Smooth muscle cell (in vitro differentiated cells): ENCODE measurements at regions not wholly inside any gene's neighbourhood (a gene's known extent, or its start where the extent isn't known, plus 50 kb on each side); places are given as distances from the start of the nearest gene placed in this dataset.

Experiments used
- DNase-seq: peaks from one replicate; lab custom pipeline; 2025; ENCODE audit not compliant: unreplicated experiment; lab: John Stamatoyannopoulos, UW
- H2AFZ ChIP-seq: fragments of 200-600 bp; sonication (generic); 2 replicates; pipeline ENCODE4 v1.6.0; 2016; ENCODE audit warnings: antibody characterized with exemption, low read depth, mild to moderate bottlenecking
- H3F3A ChIP-seq: fragments of 200-600 bp; sonication (generic); 2 replicates; pipeline ENCODE4 v1.6.0; 2017; ENCODE audit warnings: antibody characterized with exemption, low read depth
- H3K27ac ChIP-seq: fragments of 200-600 bp; sonication (generic); 2 replicates; pipeline ENCODE4 v1.5.1; 2016; ENCODE audit warnings: low read depth, mild to moderate bottlenecking
- H3K27me3 ChIP-seq: fragments of 200-600 bp; sonication (generic); 2 replicates; pipeline ENCODE4 v1.6.1; 2016; ENCODE audit warnings: low read depth, mild to moderate bottlenecking
- H3K36me3 ChIP-seq: fragments of 200-600 bp; sonication (generic); 2 replicates; pipeline ENCODE4 v1.5.1; 2016; ENCODE audit warnings: low read depth
- H3K4me1 ChIP-seq: fragments of 200-600 bp; sonication (generic); 2 replicates; pipeline ENCODE4 v1.5.1; 2016; ENCODE audit warnings: low read depth
- H3K4me2 ChIP-seq: fragments of 200-600 bp; sonication (generic); 2 replicates; pipeline ENCODE4 v1.6.0; 2016; ENCODE audit warnings: mild to moderate bottlenecking
- H3K4me3 ChIP-seq: fragments of 200-600 bp; sonication (generic); 2 replicates; pipeline ENCODE4 v1.5.1; 2016; ENCODE audit warnings: mild to moderate bottlenecking
- H3K79me2 ChIP-seq: fragments of 200-600 bp; sonication (generic); 2 replicates; pipeline ENCODE4 v1.6.0; 2016; ENCODE audit warnings: low read depth, mild to moderate bottlenecking
- H3K9ac ChIP-seq: fragments of 200-600 bp; sonication (generic); 2 replicates; pipeline ENCODE4 v1.6.0; 2016; ENCODE audit warnings: low read depth
- H3K9me3 ChIP-seq: fragments of 200-600 bp; sonication (generic); replicated peaks from 2 replicates; pipeline ENCODE4 v1.5.1; 2016; ENCODE audit warnings: low read depth
- H4K20me1 ChIP-seq: fragments of 200-600 bp; sonication (generic); 2 replicates; pipeline ENCODE4 v1.6.0; 2016; ENCODE audit warnings: low read depth
- CTCF ChIP-seq: fragments of 200-600 bp; sonication (generic); IDR thresholded peaks from 2 replicates; pipeline ENCODE4 v1.5.1; 2017; ENCODE audit warnings: borderline replicate concordance, mild to moderate bottlenecking, antibody characterized with exemption; ENCODE audit not compliant: insufficient read depth, poor library complexity, severe bottlenecking
- WGBS: methylation state at CpG from one replicate; pipeline ENCODE4 v1.1.7; 2016; ENCODE audit warnings: low lambda C conversion rate; 5-methylcytosine and 5-hydroxymethylcytosine counted together

- H3F3A ChIP-seq: no peaks in the 10 kb centered on the region
- H3K27ac ChIP-seq: no peak overlapping the region
- no peak overlapping the region for H3K4me2 ChIP-seq
- no peak for DNase-seq
- H3K27me3 ChIP-seq: no peaks in the 10 kb centered on the region
- H3K9me3 ChIP-seq: no peaks in the 10 kb centered on the region
- no peak overlapping the region for H2AFZ ChIP-seq
- no peak for TF ChIP-seq CTCF
- no peaks in the 10 kb centered on the region for H3K4me1 ChIP-seq
- no peaks in the 10 kb centered on the region for H4K20me1 ChIP-seq
- H3K36me3 ChIP-seq: no peaks in the 10 kb centered on the region
- H3K9ac ChIP-seq: no peak overlapping the region
- H3K4me3 ChIP-seq: no peak overlapping the region
- H3K79me2 ChIP-seq: no peaks in the 10 kb centered on the region
- 46% methylated on average over 2 of the region's 2 CpGs for WGBS
Observed at GRCh38 chr18:2089396-2089795, 481.9 kb downstream of the METTL4 start.

- Histone ChIP-seq H3K4me2 (no peak overlapping the region), H3K36me3 (no peaks in the 10 kb centered on the region), H2AFZ (no peak overlapping the region), H3K4me3 (no peak overlapping the region), H3K27ac (no peak overlapping the region), H3F3A (no peaks in the 10 kb centered on the region), H3K9me3 (no peaks in the 10 kb centered on the region), H3K27me3 (no peaks in the 10 kb centered on the region), H3K9ac (no peak overlapping the region), H3K4me1 (no peaks in the 10 kb centered on the region), H3K79me2 (no peaks in the 10 kb centered on the region), H4K20me1 (no peaks in the 10 kb centered on the region)
- no peak for TF ChIP-seq CTCF
- DNase-seq: no peak
- WGBS: 60% methylated on average over 3 of the region's 3 CpGs
Observed at GRCh38 chr18:2091937-2092336, 479.4 kb downstream of the METTL4 start.

GRCh38 chr18:2096551-2096950, 474.8 kb downstream of the METTL4 start:
- no peak overlapping the region for H3K27ac ChIP-seq
- H3K4me2 ChIP-seq: no peak overlapping the region
- 79% methylated on average over 2 of the region's 2 CpGs for WGBS
- no peaks in the 10 kb centered on the region for H3K79me2 ChIP-seq
- H3K9ac ChIP-seq: no peak overlapping the region
- no peak overlapping the region for H2AFZ ChIP-seq
- H3K9me3 ChIP-seq: no peaks in the 10 kb centered on the region
- H3K27me3 ChIP-seq: no peaks in the 10 kb centered on the region
- H3K36me3 ChIP-seq: no peaks in the 10 kb centered on the region
- H3F3A ChIP-seq: no peaks in the 10 kb centered on the region
- DNase-seq: no peak
- no peak for TF ChIP-seq CTCF
- no peak overlapping the region for H3K4me3 ChIP-seq
- no peaks in the 10 kb centered on the region for H3K4me1 ChIP-seq
- no peaks in the 10 kb centered on the region for H4K20me1 ChIP-seq

- no peak overlapping the region for H2AFZ ChIP-seq
- no peaks in the 10 kb centered on the region for H4K20me1 ChIP-seq
- no peaks in the 10 kb centered on the region for H3K36me3 ChIP-seq
- no peak overlapping the region for H3K4me2 ChIP-seq
- no peaks in the 10 kb centered on the region for H3K4me1 ChIP-seq
- H3K4me3 ChIP-seq: no peak overlapping the region
- TF ChIP-seq CTCF: no peak
- H3F3A ChIP-seq: no peaks in the 10 kb centered on the region
- H3K27me3 ChIP-seq: no peaks in the 10 kb centered on the region
- WGBS: 88% methylated on average over 1 of the region's 1 CpG
- no peaks in the 10 kb centered on the region for H3K9me3 ChIP-seq
- no peak overlapping the region for H3K27ac ChIP-seq
- DNase-seq: no peak
- H3K79me2 ChIP-seq: no peaks in the 10 kb centered on the region
- no peak overlapping the region for H3K9ac ChIP-seq
Observed at GRCh38 chr18:2100694-2101213, 470.6 kb downstream of the METTL4 start.
